GM12878 (cell line): ENCODE measurements at regions not wholly inside any gene's neighbourhood (a gene's known extent, or its start where the extent isn't known, plus 50 kb on each side); places are given as distances from the start of the nearest gene placed in this dataset.
"Not testable (repeated sequence)": the region's sequence is repeated elsewhere in the genome, so short reads cannot be mapped to it uniquely, and the experiment has no call there.

ENCODE experiments used
- BCL3 ChIP-seq: IDR thresholded peaks from 2 replicates; pipeline ENCODE4 v1.6.1; 2011; ENCODE audit warnings: borderline replicate concordance, low read depth, mild to moderate bottlenecking, moderate library complexity, low read length; ENCODE audit not compliant: insufficient read depth, poor library complexity, severe bottlenecking
- CREB1 ChIP-seq: IDR thresholded peaks from 2 replicates; pipeline ENCODE4 v1.6.1; 2012; ENCODE audit warnings: low read depth, mild to moderate bottlenecking, inconsistent platforms
- CTCF ChIP-seq, 3 experiments: IDR thresholded peaks in 2 of 3; conservative IDR thresholded peaks in 1 of 3; 2 replicates each; pipeline ENCODE4 v1.5.1; 2011; ENCODE audit warnings: low read depth in 3 of 3, low read length in 3 of 3, mild to moderate bottlenecking in 3 of 3, control low read depth in 2 of 3, moderate library complexity in 2 of 3, inconsistent platforms in 1 of 3, mixed read lengths in 1 of 3; ENCODE audit not compliant: control insufficient read depth in 2 of 3, insufficient read depth in 1 of 3; ENCODE audit errors: extremely low read depth in 1 of 3
- ETV6 ChIP-seq, 2 experiments: fragments of 450-650 bp in 1 of 2; IDR thresholded peaks in 1 of 2; conservative IDR thresholded peaks in 1 of 2; 2 replicates each; pipeline ENCODE4 v1.6.1; 2014; ENCODE audit warnings: antibody characterized with exemption in 1 of 2, borderline replicate concordance in 1 of 2, low read depth in 1 of 2, mild to moderate bottlenecking in 1 of 2, moderate library complexity in 1 of 2
- FOXM1 ChIP-seq: IDR thresholded peaks from 2 replicates; pipeline ENCODE4 v1.6.1; 2012; ENCODE audit warnings: low read depth, mild to moderate bottlenecking, inconsistent platforms, low read length, moderate library complexity
- JUND ChIP-seq: IDR thresholded peaks from 2 replicates; pipeline ENCODE4 v1.6.1; 2012; ENCODE audit warnings: low read depth, mild to moderate bottlenecking, low read length, improper control_type of control experiment, moderate library complexity
- MYB ChIP-seq: fragments of 150-350 bp; IDR thresholded peaks from 2 replicates; pipeline ENCODE4 v1.6.1; 2014; ENCODE audit warnings: mild to moderate bottlenecking, low read depth, low read length, borderline replicate concordance
- SUZ12 ChIP-seq: fragments of 200-600 bp; sonication (generic); IDR thresholded peaks from one replicate; pipeline ENCODE4 v1.6.1; 2018; ENCODE audit warnings: antibody characterized with exemption, mild to moderate bottlenecking; ENCODE audit not compliant: unreplicated experiment
- TCF7 ChIP-seq: IDR thresholded peaks from 2 replicates; pipeline ENCODE4 v1.6.1; 2014; ENCODE audit warnings: antibody characterized with exemption, borderline replicate concordance
- ZNF274 ChIP-seq: IDR thresholded peaks from one replicate; pipeline ENCODE4 v1.8.0; 2011; ENCODE audit not compliant: insufficient read length, insufficient read depth
- ZZZ3 ChIP-seq: IDR thresholded peaks from 2 replicates; pipeline ENCODE4 v1.6.1; 2011; ENCODE audit warnings: low read depth; ENCODE audit not compliant: control insufficient read depth, insufficient read length
- TF ChIP-seq, protein P1 (sequence below): IDR thresholded peaks from 2 replicates; pipeline ENCODE4 v1.6.1; 2011; ENCODE audit warnings: mild to moderate bottlenecking, low read depth, low read length, moderate library complexity; ENCODE audit not compliant: insufficient replicate concordance

GRCh38 chr15:21721115-21721514 is 156.4 kb downstream of the POTEB start:
- not testable (repeated sequence) for TF ChIP-seq ETV6 (conservative IDR thresholded peaks at IDR 0.05 in 1 of 2, IDR thresholded peaks at IDR 0.05 in 1 of 2; ENCODE audit: borderline replicate concordance in 1 of 2, low read depth in 1 of 2); FOXM1; JUND; TCF7; MYB; CREB1; CTCF (IDR thresholded peaks at IDR 0.05 in 2 of 3, conservative IDR thresholded peaks at IDR 0.05 in 1 of 3; ENCODE audit: control insufficient read depth in 2 of 3, extremely low read depth in 1 of 3, insufficient read depth in 1 of 3, low read depth in 3 of 3, low read length in 3 of 3); SUZ12; ZNF274; BCL3; ZZZ3
- TF ChIP-seq, protein P1, sequence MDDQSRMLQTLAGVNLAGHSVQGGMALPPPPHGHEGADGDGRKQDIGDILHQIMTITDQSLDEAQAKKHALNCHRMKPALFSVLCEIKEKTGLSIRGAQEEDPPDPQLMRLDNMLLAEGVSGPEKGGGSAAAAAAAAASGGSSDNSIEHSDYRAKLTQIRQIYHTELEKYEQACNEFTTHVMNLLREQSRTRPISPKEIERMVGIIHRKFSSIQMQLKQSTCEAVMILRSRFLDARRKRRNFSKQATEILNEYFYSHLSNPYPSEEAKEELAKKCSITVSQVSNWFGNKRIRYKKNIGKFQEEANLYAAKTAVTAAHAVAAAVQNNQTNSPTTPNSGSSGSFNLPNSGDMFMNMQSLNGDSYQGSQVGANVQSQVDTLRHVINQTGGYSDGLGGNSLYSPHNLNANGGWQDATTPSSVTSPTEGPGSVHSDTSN = not testable (repeated sequence)
